ENCODE measurements at regions not wholly inside any gene's neighbourhood (a gene's known extent, or its start where the extent isn't known, plus 50 kb on each side); places are given as distances from the start of the nearest gene placed in this dataset.

DNA sequence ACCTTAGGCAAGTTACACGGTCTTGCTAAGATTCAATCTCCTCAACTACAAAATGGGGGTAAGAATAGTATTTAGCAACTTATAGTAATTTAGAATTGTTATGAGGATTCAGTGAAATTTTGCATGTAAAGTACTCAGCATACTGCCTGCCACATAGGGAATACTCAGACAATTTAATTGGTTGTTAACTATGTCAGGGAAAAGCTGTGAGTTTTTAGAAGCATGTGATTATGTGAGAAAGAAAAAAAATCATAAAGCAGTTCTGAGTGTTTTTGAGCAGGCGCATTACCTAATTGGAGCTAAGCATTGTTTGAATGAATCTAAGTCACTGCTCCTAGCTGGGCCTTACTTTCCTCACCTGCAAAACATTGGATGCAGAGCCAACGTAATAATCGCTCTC is 287.3 kb upstream of the MTNR1B start (continued):
- TF ChIP-seq, protein P1, sequence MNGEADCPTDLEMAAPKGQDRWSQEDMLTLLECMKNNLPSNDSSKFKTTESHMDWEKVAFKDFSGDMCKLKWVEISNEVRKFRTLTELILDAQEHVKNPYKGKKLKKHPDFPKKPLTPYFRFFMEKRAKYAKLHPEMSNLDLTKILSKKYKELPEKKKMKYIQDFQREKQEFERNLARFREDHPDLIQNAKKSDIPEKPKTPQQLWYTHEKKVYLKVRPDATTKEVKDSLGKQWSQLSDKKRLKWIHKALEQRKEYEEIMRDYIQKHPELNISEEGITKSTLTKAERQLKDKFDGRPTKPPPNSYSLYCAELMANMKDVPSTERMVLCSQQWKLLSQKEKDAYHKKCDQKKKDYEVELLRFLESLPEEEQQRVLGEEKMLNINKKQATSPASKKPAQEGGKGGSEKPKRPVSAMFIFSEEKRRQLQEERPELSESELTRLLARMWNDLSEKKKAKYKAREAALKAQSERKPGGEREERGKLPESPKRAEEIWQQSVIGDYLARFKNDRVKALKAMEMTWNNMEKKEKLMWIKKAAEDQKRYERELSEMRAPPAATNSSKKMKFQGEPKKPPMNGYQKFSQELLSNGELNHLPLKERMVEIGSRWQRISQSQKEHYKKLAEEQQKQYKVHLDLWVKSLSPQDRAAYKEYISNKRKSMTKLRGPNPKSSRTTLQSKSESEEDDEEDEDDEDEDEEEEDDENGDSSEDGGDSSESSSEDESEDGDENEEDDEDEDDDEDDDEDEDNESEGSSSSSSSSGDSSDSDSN (IDR thresholded peaks at IDR 0.05; ENCODE audit: borderline replicate concordance in 1 of 2, low read depth in 2 of 2, low read length in 2 of 2), result no peak
- TF ChIP-seq CHD2 (IDR thresholded peaks at IDR 0.05; ENCODE audit: low read depth, low read length) (no peak), RFX1 (IDR thresholded peaks at IDR 0.05) (no peak), MXI1 (IDR thresholded peaks at IDR 0.05; ENCODE audit: low read depth, low read length) (no peak), GABPB1 (CRISPR knock-in tag; IDR thresholded peaks at IDR 0.05) (no peak), MAFG (tag; conservative IDR thresholded peaks at IDR 0.05) (no peak), ZZZ3 (IDR thresholded peaks at IDR 0.05) (no peak), FOXJ3 (CRISPR knock-in tag; IDR thresholded peaks at IDR 0.05) (no peak), STAT5A (IDR thresholded peaks at IDR 0.05; ENCODE audit: borderline replicate concordance, low read length) (no peak), TAF7 (tag; IDR thresholded peaks at IDR 0.05) (no peak)
- TF ChIP-seq, protein P2, sequence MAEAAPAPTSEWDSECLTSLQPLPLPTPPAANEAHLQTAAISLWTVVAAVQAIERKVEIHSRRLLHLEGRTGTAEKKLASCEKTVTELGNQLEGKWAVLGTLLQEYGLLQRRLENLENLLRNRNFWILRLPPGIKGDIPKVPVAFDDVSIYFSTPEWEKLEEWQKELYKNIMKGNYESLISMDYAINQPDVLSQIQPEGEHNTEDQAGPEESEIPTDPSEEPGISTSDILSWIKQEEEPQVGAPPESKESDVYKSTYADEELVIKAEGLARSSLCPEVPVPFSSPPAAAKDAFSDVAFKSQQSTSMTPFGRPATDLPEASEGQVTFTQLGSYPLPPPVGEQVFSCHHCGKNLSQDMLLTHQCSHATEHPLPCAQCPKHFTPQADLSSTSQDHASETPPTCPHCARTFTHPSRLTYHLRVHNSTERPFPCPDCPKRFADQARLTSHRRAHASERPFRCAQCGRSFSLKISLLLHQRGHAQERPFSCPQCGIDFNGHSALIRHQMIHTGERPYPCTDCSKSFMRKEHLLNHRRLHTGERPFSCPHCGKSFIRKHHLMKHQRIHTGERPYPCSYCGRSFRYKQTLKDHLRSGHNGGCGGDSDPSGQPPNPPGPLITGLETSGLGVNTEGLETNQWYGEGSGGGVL (CRISPR knock-in tag; IDR thresholded peaks at IDR 0.05), result no peak
- TF ChIP-seq, protein P3, sequence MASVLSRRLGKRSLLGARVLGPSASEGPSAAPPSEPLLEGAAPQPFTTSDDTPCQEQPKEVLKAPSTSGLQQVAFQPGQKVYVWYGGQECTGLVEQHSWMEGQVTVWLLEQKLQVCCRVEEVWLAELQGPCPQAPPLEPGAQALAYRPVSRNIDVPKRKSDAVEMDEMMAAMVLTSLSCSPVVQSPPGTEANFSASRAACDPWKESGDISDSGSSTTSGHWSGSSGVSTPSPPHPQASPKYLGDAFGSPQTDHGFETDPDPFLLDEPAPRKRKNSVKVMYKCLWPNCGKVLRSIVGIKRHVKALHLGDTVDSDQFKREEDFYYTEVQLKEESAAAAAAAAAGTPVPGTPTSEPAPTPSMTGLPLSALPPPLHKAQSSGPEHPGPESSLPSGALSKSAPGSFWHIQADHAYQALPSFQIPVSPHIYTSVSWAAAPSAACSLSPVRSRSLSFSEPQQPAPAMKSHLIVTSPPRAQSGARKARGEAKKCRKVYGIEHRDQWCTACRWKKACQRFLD (CRISPR knock-in tag; IDR thresholded peaks at IDR 0.05), result no peak
- TF ChIP-seq, protein P4, sequence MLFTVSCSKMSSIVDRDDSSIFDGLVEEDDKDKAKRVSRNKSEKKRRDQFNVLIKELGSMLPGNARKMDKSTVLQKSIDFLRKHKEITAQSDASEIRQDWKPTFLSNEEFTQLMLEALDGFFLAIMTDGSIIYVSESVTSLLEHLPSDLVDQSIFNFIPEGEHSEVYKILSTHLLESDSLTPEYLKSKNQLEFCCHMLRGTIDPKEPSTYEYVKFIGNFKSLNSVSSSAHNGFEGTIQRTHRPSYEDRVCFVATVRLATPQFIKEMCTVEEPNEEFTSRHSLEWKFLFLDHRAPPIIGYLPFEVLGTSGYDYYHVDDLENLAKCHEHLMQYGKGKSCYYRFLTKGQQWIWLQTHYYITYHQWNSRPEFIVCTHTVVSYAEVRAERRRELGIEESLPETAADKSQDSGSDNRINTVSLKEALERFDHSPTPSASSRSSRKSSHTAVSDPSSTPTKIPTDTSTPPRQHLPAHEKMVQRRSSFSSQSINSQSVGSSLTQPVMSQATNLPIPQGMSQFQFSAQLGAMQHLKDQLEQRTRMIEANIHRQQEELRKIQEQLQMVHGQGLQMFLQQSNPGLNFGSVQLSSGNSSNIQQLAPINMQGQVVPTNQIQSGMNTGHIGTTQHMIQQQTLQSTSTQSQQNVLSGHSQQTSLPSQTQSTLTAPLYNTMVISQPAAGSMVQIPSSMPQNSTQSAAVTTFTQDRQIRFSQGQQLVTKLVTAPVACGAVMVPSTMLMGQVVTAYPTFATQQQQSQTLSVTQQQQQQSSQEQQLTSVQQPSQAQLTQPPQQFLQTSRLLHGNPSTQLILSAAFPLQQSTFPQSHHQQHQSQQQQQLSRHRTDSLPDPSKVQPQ (CRISPR knock-in tag; IDR thresholded peaks at IDR 0.05; ENCODE audit: borderline replicate concordance), result no peak

All from K562 (cell line).